ENCODE measurements at regions not wholly inside any gene's neighbourhood (a gene's known extent, or its start where the extent isn't known, plus 50 kb on each side); places are given as distances from the start of the nearest gene placed in this dataset.

- intact Hi-C loops (cut with DNase I) = no loop called here
- TF ChIP-seq POLR2AphosphoS5 (IDR thresholded peaks at IDR 0.05) (no peak), POLR2A (IDR thresholded peaks at IDR 0.05) (no peak)
- DNase-seq (ENCODE audit: low spot score) = no peak
- no peaks in the 10 kb centered on the region for H3K4me1 ChIP-seq (replicated peaks)
- H3K4me3 ChIP-seq = no peak overlapping the region
- no peaks in the 10 kb centered on the region for H3K36me3 ChIP-seq
- 72% methylated on average over 3 of the region's 3 CpGs for WGBS
- no peak overlapping the region for H3K27ac ChIP-seq
- no peaks in the 10 kb centered on the region for H3K27me3 ChIP-seq (replicated peaks; ENCODE audit: insufficient read depth)
- no peaks in the 10 kb centered on the region for H3K9me3 ChIP-seq
Measured at GRCh38 chr2:16570516-16570915, 95.1 kb downstream of the CYRIA start.

- intact Hi-C loops (cut with DNase I) = no loop called here
- Histone ChIP-seq H3K27me3 (replicated peaks; ENCODE audit: insufficient read depth) (no peaks in the 10 kb centered on the region), H3K4me1 (replicated peaks) (no peaks in the 10 kb centered on the region), H3K4me3 (no peak overlapping the region), H3K27ac (no peak overlapping the region), H3K9me3 (no peaks in the 10 kb centered on the region), H3K36me3 (peaks cover 0 to 4% of the 10 kb centered on the region in 2 donors)
- TF ChIP-seq CTCF (IDR thresholded peaks at IDR 0.05) = no peak
- TF ChIP-seq POLR2A (IDR thresholded peaks at IDR 0.05) = no peak
- DNase-seq (ENCODE audit: low spot score) = no peak
- 84% methylated on average over 4 of the region's 4 CpGs for WGBS
Measured at GRCh38 chr2:16568998-16569784, 96.4 kb downstream of the CYRIA start.

GRCh38 chr2:16566701-16567100, 98.9 kb downstream of the CYRIA start:
- TF ChIP-seq POLR2A (IDR thresholded peaks at IDR 0.05) (no peak), POLR2AphosphoS5 (IDR thresholded peaks at IDR 0.05) (no peak), CTCF (IDR thresholded peaks at IDR 0.05) (no peak)
- no peak for DNase-seq (ENCODE audit: low spot score)
- Histone ChIP-seq H3K27ac (no peak overlapping the region), H3K9me3 (no peaks in the 10 kb centered on the region), H3K27me3 (replicated peaks; ENCODE audit: insufficient read depth) (no peaks in the 10 kb centered on the region), H3K4me1 (replicated peaks) (no peaks in the 10 kb centered on the region), H3K36me3 (peaks cover 0 to 4% of the 10 kb centered on the region in 2 donors), H3K4me3 (no peak overlapping the region)
- WGBS = 67% methylated on average over 4 of the region's 4 CpGs
- intact Hi-C loops (cut with DNase I) = no loop called here

- TF ChIP-seq POLR2A (IDR thresholded peaks at IDR 0.05) (no peak), POLR2AphosphoS5 (IDR thresholded peaks at IDR 0.05) (no peak), CTCF (IDR thresholded peaks at IDR 0.05) (no peak)
- Histone ChIP-seq H3K9me3 (no peaks in the 10 kb centered on the region), H3K36me3 (peaks cover 0 to 4% of the 10 kb centered on the region in 2 donors), H3K4me3 (no peak overlapping the region), H3K4me1 (replicated peaks) (no peaks in the 10 kb centered on the region), H3K27me3 (replicated peaks; ENCODE audit: insufficient read depth) (no peaks in the 10 kb centered on the region), H3K27ac (no peak overlapping the region)
- 90% methylated on average over 8 of the region's 8 CpGs for WGBS
- intact Hi-C loops (cut with DNase I) = no loop called here
- DNase-seq (ENCODE audit: low spot score) = no peak
Measured at GRCh38 chr2:16565481-16565880, 100.2 kb downstream of the CYRIA start.

GRCh38 chr2:16561676-16562075, 104.0 kb downstream of the CYRIA start:
- Histone ChIP-seq H3K27ac (no peak overlapping the region), H3K27me3 (replicated peaks; ENCODE audit: insufficient read depth) (no peaks in the 10 kb centered on the region), H3K4me1 (replicated peaks) (no peaks in the 10 kb centered on the region), H3K9me3 (no peaks in the 10 kb centered on the region), H3K4me3 (no peak overlapping the region), H3K36me3 (peaks cover 0 to 4% of the 10 kb centered on the region in 2 donors)
- intact Hi-C loops (cut with DNase I) = no loop called here
- no peak for TF ChIP-seq POLR2AphosphoS5 (IDR thresholded peaks at IDR 0.05)
- no peak for DNase-seq (ENCODE audit: low spot score)
- 98% methylated on average over 3 of the region's 3 CpGs for WGBS

- 92% methylated on average over 6 of the region's 6 CpGs for WGBS
- intact Hi-C loops (cut with DNase I) = no loop called here
Measured at GRCh38 chr2:16561251-16561650, 104.4 kb downstream of the CYRIA start.

More at GRCh38 chr2:16561251-16561650, 104.4 kb downstream of the CYRIA start:
- Histone ChIP-seq H3K9me3 (no peaks in the 10 kb centered on the region), H3K27ac (no peak overlapping the region), H3K36me3 (peaks cover 0 to 4% of the 10 kb centered on the region in 2 donors), H3K4me3 (no peak overlapping the region), H3K4me1 (replicated peaks) (no peaks in the 10 kb centered on the region), H3K27me3 (replicated peaks; ENCODE audit: insufficient read depth) (no peaks in the 10 kb centered on the region)
- TF ChIP-seq POLR2A (IDR thresholded peaks at IDR 0.05) (no peak), POLR2AphosphoS5 (IDR thresholded peaks at IDR 0.05) (no peak), CTCF (IDR thresholded peaks at IDR 0.05) (no peak)
- DNase-seq (ENCODE audit: low spot score) = no peak
